Gastroesophageal sphincter (tissue), 3 donors: ENCODE measurements at regions not wholly inside any gene's neighbourhood (a gene's known extent, or its start where the extent isn't known, plus 50 kb on each side); places are given as distances from the start of the nearest gene placed in this dataset.

Experiments
- CTCF ChIP-seq, 4 experiments: fragments of 200-600 bp in 2 of 4; fragments of 450-650 bp in 2 of 4; sonication (generic) in 1 of 4; IDR thresholded peaks; one replicate each; pipeline ENCODE4 v1.5.1; 2017 to 2019; ENCODE audit warnings: antibody characterized with exemption in 4 of 4, mild to moderate bottlenecking in 2 of 4, moderate library complexity in 2 of 4
- POLR2A ChIP-seq, 2 donors: fragments of 450-650 bp; IDR thresholded peaks; one replicate each; pipeline ENCODE4 v1.6.1; 2017; ENCODE audit warnings: antibody characterized with exemption in 2 of 2, mild to moderate bottlenecking in 2 of 2, moderate library complexity in 1 of 2
- POLR2AphosphoS5 ChIP-seq: sonication (generic); formaldehyde crosslinking; IDR thresholded peaks from one replicate; pipeline ENCODE4 v1.6.1; 2017; ENCODE audit warnings: antibody characterized with exemption

- TF ChIP-seq CTCF (IDR thresholded peaks at IDR 0.05) = no peak
- no peak for TF ChIP-seq POLR2A (IDR thresholded peaks at IDR 0.05)
- no peak for TF ChIP-seq POLR2AphosphoS5
Measured at GRCh38 chr11:103633819-103634590, 402.4 kb upstream of the DDI1 start.
